HL-60 (cell line): ENCODE measurements at regions not wholly inside any gene's neighbourhood (a gene's known extent, or its start where the extent isn't known, plus 50 kb on each side); places are given as distances from the start of the nearest gene placed in this dataset.

Experiments used
- CTCF ChIP-seq: IDR thresholded peaks from one replicate; pipeline ENCODE4 v1.5.1; 2011; ENCODE audit warnings: low read length, control low read depth, inconsistent platforms; ENCODE audit not compliant: insufficient read depth
- POLR2AphosphoS5 ChIP-seq: IDR thresholded peaks from 2 replicates; pipeline ENCODE4 v1.6.1; 2012; ENCODE audit warnings: low read depth

- no peak for TF ChIP-seq CTCF
- TF ChIP-seq POLR2AphosphoS5: no peak
Measured at GRCh38 chrX:4528247-4528646, 814.8 kb upstream of the PRKX start.
